ENCODE measurements at regions not wholly inside any gene's neighbourhood (a gene's known extent, or its start where the extent isn't known, plus 50 kb on each side); places are given as distances from the start of the nearest gene placed in this dataset.

DNA sequence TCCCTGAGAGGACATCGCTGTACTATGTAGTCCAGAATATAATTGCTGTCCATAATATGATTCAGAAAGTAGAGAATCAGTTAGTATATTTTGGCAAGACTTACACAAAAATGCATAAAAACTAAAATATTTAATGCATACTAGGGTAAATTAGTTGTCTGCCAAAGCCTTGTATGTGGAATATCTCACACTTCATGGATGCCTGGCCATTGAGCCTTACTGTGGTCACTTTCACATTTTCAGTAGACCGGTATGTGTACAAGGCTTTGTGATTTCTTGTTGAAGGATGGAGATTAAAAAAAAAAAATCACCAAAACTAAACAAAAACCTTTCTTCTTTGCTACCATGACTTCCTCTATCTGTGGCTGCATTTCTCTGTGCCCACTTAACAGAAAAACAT lies 197.3 kb upstream of the DDHD1 start:
- H3K9me2 ChIP-seq (ENCODE audit: low read depth, low read length) = no peaks in the 10 kb centered on the region
- no peak overlapping the region for H3K4me2 ChIP-seq (ENCODE audit: low read length)
- H3K4me1 ChIP-seq (ENCODE audit: insufficient read depth, low read length, severe bottlenecking) = no peaks in the 10 kb centered on the region
- H3K79me2 ChIP-seq (ENCODE audit: insufficient read depth, low read length) = no peaks in the 10 kb centered on the region
- H3K4me3 ChIP-seq (ENCODE audit: low read depth, low read length, poor library complexity, severe bottlenecking) = no peak overlapping the region
- H2AFZ ChIP-seq (ENCODE audit: low read length) = no peak overlapping the region
- no peaks in the 10 kb centered on the region for H4K20me1 ChIP-seq (ENCODE audit: insufficient read depth, low read length)
- no peaks in the 10 kb centered on the region for H3K27me3 ChIP-seq (ENCODE audit: insufficient read depth, low read length)
- TF ChIP-seq, protein P1, sequence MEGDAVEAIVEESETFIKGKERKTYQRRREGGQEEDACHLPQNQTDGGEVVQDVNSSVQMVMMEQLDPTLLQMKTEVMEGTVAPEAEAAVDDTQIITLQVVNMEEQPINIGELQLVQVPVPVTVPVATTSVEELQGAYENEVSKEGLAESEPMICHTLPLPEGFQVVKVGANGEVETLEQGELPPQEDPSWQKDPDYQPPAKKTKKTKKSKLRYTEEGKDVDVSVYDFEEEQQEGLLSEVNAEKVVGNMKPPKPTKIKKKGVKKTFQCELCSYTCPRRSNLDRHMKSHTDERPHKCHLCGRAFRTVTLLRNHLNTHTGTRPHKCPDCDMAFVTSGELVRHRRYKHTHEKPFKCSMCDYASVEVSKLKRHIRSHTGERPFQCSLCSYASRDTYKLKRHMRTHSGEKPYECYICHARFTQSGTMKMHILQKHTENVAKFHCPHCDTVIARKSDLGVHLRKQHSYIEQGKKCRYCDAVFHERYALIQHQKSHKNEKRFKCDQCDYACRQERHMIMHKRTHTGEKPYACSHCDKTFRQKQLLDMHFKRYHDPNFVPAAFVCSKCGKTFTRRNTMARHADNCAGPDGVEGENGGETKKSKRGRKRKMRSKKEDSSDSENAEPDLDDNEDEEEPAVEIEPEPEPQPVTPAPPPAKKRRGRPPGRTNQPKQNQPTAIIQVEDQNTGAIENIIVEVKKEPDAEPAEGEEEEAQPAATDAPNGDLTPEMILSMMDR (IDR thresholded peaks at IDR 0.05; ENCODE audit: low read length) = no peak
- no peak for TF ChIP-seq EZH2 (IDR thresholded peaks at IDR 0.05; ENCODE audit: borderline replicate concordance, low read length)
- H3F3A ChIP-seq (ENCODE audit: insufficient read depth, low read length) = no peaks in the 10 kb centered on the region
- H3K9ac ChIP-seq (ENCODE audit: low read length) = no peak overlapping the region
- no peaks in the 10 kb centered on the region for H3K9me3 ChIP-seq (ENCODE audit: low read length)
- no peaks in the 10 kb centered on the region for H3K36me3 ChIP-seq (ENCODE audit: insufficient read depth, low read length)
- H3K27ac ChIP-seq (ENCODE audit: low read depth, low read length, poor library complexity, severe bottlenecking) = no peak overlapping the region

- Histone ChIP-seq H3F3A (ENCODE audit: insufficient read depth, low read length) (no peaks in the 10 kb centered on the region), H3K4me2 (ENCODE audit: low read length) (no peak overlapping the region), H4K20me1 (ENCODE audit: insufficient read depth, low read length) (no peaks in the 10 kb centered on the region), H3K79me2 (ENCODE audit: insufficient read depth, low read length) (no peaks in the 10 kb centered on the region), H3K27ac (ENCODE audit: low read depth, low read length, poor library complexity, severe bottlenecking) (no peak overlapping the region), H3K9ac (ENCODE audit: low read length) (no peak overlapping the region), H3K9me2 (ENCODE audit: low read depth, low read length) (no peaks in the 10 kb centered on the region), H3K36me3 (ENCODE audit: insufficient read depth, low read length) (no peaks in the 10 kb centered on the region), H3K4me1 (ENCODE audit: insufficient read depth, low read length, severe bottlenecking) (no peaks in the 10 kb centered on the region), H2AFZ (ENCODE audit: low read length) (no peak overlapping the region), H3K27me3 (ENCODE audit: insufficient read depth, low read length) (no peaks in the 10 kb centered on the region), H3K4me3 (ENCODE audit: low read depth, low read length, poor library complexity, severe bottlenecking) (no peak overlapping the region), H3K9me3 (ENCODE audit: low read length) (no peaks in the 10 kb centered on the region)
- no peak for TF ChIP-seq EZH2 (IDR thresholded peaks at IDR 0.05; ENCODE audit: borderline replicate concordance, low read length)
- TF ChIP-seq, protein P1 (IDR thresholded peaks at IDR 0.05; ENCODE audit: low read length) = no peak
Measured at GRCh38 chr14:53346988-53347387, 193.9 kb upstream of the DDHD1 start.

DNA sequence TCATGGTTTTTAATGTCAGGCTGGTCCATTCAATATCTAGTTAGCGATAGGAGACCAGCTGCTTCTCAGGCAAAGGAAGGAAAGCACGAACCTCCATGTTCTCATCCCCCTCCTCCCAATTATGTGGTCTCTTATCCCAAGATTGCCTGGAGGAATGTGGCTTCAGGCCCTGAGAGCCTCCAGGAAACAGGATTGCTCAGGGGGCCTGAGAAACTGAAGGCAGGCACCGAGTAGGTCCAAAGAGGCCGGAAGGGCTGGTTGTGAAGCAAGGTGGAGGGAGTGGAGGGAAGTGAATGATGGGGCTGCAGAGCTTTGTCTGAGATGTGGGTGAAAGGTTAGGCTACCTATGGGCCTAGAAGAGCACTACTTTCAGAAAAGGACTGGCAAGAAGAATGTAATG lies 188.2 kb upstream of the DDHD1 start:
- no peaks in the 10 kb centered on the region for H3K9me3 ChIP-seq (ENCODE audit: low read length)

More for the DNA sequence above, 188.2 kb upstream of the DDHD1 start:
- Histone ChIP-seq H3K4me3 (ENCODE audit: low read depth, low read length, poor library complexity, severe bottlenecking) (no peak overlapping the region), H3K4me2 (ENCODE audit: low read length) (no peak overlapping the region), H3K27me3 (ENCODE audit: insufficient read depth, low read length) (no peaks in the 10 kb centered on the region), H3K27ac (ENCODE audit: low read depth, low read length, poor library complexity, severe bottlenecking) (no peak overlapping the region), H3K9ac (ENCODE audit: low read length) (no peak overlapping the region), H3F3A (ENCODE audit: insufficient read depth, low read length) (no peaks in the 10 kb centered on the region), H3K79me2 (ENCODE audit: insufficient read depth, low read length) (no peaks in the 10 kb centered on the region), H4K20me1 (ENCODE audit: insufficient read depth, low read length) (no peaks in the 10 kb centered on the region), H2AFZ (ENCODE audit: low read length) (no peak overlapping the region), H3K9me2 (ENCODE audit: low read depth, low read length) (no peaks in the 10 kb centered on the region), H3K36me3 (ENCODE audit: insufficient read depth, low read length) (no peaks in the 10 kb centered on the region), H3K4me1 (ENCODE audit: insufficient read depth, low read length, severe bottlenecking) (no peaks in the 10 kb centered on the region)
- TF ChIP-seq, protein P1 (IDR thresholded peaks at IDR 0.05; ENCODE audit: low read length) = no peak
- no peak for TF ChIP-seq EZH2 (IDR thresholded peaks at IDR 0.05; ENCODE audit: borderline replicate concordance, low read length)
